ENCODE measurements at regions not wholly inside any gene's neighbourhood (a gene's known extent, or its start where the extent isn't known, plus 50 kb on each side); places are given as distances from the start of the nearest gene placed in this dataset.

GRCh38 chr14:81837304-81837703 is 303.7 kb upstream of the SEL1L start:
- H3K4me1 ChIP-seq (ENCODE audit: insufficient read depth): no peaks in the 10 kb centered on the region
- DNase-seq: no peak
- H3K9me3 ChIP-seq: no peaks in the 10 kb centered on the region
- H3K4me3 ChIP-seq: no peak overlapping the region
- H3K27ac ChIP-seq: no peak overlapping the region
- no peaks in the 10 kb centered on the region for H3K27me3 ChIP-seq
- H3K36me3 ChIP-seq: no peaks in the 10 kb centered on the region
- TF ChIP-seq EP300 (IDR thresholded peaks at IDR 0.05): no peak
- no peak for TF ChIP-seq CTCF (IDR thresholded peaks at IDR 0.05)
- no peak for TF ChIP-seq POLR2A (IDR thresholded peaks at IDR 0.05)
- intact Hi-C loops (cut with DNase I): no loop called here
- 72 to 88% (median 81%) methylated on average over 4 of the region's 4 CpGs for WGBS, 3 donors

DNA sequence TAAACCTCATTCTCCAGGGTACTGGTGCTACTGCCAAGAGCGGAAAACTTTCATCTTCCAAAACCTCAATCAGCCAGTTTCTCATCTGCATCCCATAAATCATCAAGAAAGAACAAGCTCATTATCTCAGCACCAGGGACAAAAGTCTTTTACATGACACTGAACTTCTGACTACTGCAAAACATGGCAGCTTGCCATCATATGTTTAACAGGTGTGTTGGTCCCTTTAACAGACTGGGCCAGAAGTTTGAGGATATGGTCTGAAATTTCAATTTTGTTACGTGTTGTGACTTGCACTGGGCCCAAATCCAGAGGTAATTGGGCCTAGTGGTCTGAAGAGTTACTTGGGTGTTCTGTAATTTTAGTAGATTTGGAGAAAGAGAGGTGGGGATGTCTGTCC is 305.4 kb upstream of the SEL1L start:
- intact Hi-C loops (cut with DNase I): no loop called here
- no peak overlapping the region for H3K4me3 ChIP-seq
- H3K27me3 ChIP-seq: no peaks in the 10 kb centered on the region
- no peak overlapping the region for H3K27ac ChIP-seq
- DNase-seq: no peak
- TF ChIP-seq POLR2A (IDR thresholded peaks at IDR 0.05) (no peak), CTCF (IDR thresholded peaks at IDR 0.05) (no peak), EP300 (IDR thresholded peaks at IDR 0.05) (no peak)
- peaks cover 0 to under 1% of the 10 kb centered on the region in 2 donors for H3K9me3 ChIP-seq
- H3K36me3 ChIP-seq: no peaks in the 10 kb centered on the region
- WGBS, 3 donors: 63 to 64% (median 64%) methylated on average over 2 of the region's 2 CpGs
- H3K4me1 ChIP-seq (ENCODE audit: insufficient read depth): no peaks in the 10 kb centered on the region

GRCh38 chr14:81841346-81841745 is 307.7 kb upstream of the SEL1L start:
- peaks cover 0 to 4% of the 10 kb centered on the region in 2 donors for H3K9me3 ChIP-seq
- no peak for DNase-seq
- no peaks in the 10 kb centered on the region for H3K4me1 ChIP-seq (ENCODE audit: insufficient read depth)
- H3K36me3 ChIP-seq: no peaks in the 10 kb centered on the region
- TF ChIP-seq CTCF (IDR thresholded peaks at IDR 0.05) (no peak), EP300 (IDR thresholded peaks at IDR 0.05) (no peak), POLR2A (IDR thresholded peaks at IDR 0.05) (no peak)
- no peak overlapping the region for H3K4me3 ChIP-seq
- H3K27me3 ChIP-seq: no peaks in the 10 kb centered on the region
- intact Hi-C loops (cut with DNase I): no loop called here
- H3K27ac ChIP-seq: no peak overlapping the region
- WGBS, 3 donors: 91 to 93% (median 92%) methylated on average over 5 of the region's 5 CpGs

GRCh38 chr14:81849714-81850113 is 316.1 kb upstream of the SEL1L start:
- 74 to 85% (median 74%) methylated on average over 3 of the region's 3 CpGs for WGBS, 3 donors
- Histone ChIP-seq H3K4me3 (no peak overlapping the region), H3K9me3 (no peaks in the 10 kb centered on the region), H3K4me1 (ENCODE audit: insufficient read depth) (no peaks in the 10 kb centered on the region), H3K27me3 (no peaks in the 10 kb centered on the region), H3K27ac (no peak overlapping the region), H3K36me3 (no peaks in the 10 kb centered on the region)
- intact Hi-C loops (cut with DNase I): no loop called here
- no peak for DNase-seq
- TF ChIP-seq POLR2A (IDR thresholded peaks at IDR 0.05) (no peak), CTCF (IDR thresholded peaks at IDR 0.05) (no peak), EP300 (IDR thresholded peaks at IDR 0.05) (no peak)

- no peak overlapping the region for H3K4me3 ChIP-seq
- H3K27ac ChIP-seq: no peak overlapping the region
- TF ChIP-seq POLR2A (IDR thresholded peaks at IDR 0.05) (no peak), CTCF (IDR thresholded peaks at IDR 0.05) (no peak), EP300 (IDR thresholded peaks at IDR 0.05) (no peak)
- H3K36me3 ChIP-seq: no peaks in the 10 kb centered on the region
- WGBS, 3 donors: 80 to 88% (median 87%) methylated on average over 2 of the region's 2 CpGs
- H3K4me1 ChIP-seq (ENCODE audit: insufficient read depth): no peaks in the 10 kb centered on the region
- H3K9me3 ChIP-seq: no peaks in the 10 kb centered on the region
- intact Hi-C loops (cut with DNase I): no loop called here
- H3K27me3 ChIP-seq: no peaks in the 10 kb centered on the region
- DNase-seq: no peak
Measured at GRCh38 chr14:81855007-81855406, 321.4 kb upstream of the SEL1L start.

Measured in ovary (tissue), 7 donors.